B cell (primary cell): ENCODE measurements at regions not wholly inside any gene's neighbourhood (a gene's known extent, or its start where the extent isn't known, plus 50 kb on each side); places are given as distances from the start of the nearest gene placed in this dataset.

ENCODE experiments used
- ATAC-seq: fragments of 200-7000 bp; cut with Tn5 transposase; one replicate; pipeline ENCODE4 v1.10.0; 2021; ENCODE audit warnings: low read depth, mild to moderate bottlenecking, moderate number of reproducible peaks, moderate library complexity
- CTCF ChIA-PET: fragments of 350-600 bp; sonication (Branson Sonifier 250); formaldehyde crosslinking; loops from one replicate; lab custom pipeline; 2021; ENCODE audit warnings: antibody characterized with exemption, inconsistent platforms; lab: Charles Lee
- POLR2A ChIA-PET: fragments of 350-600 bp; sonication (Branson Sonifier 250); formaldehyde crosslinking; loops from one replicate; lab custom pipeline; 2021; ENCODE audit warnings: antibody characterized with exemption; lab: Charles Lee
- DNase-seq: peaks from one replicate; pipeline ENCODE4 v3.0.0; 2013
- H2AFZ ChIP-seq: 2 replicates; pipeline ENCODE4 v1.6.1; 2012; ENCODE audit warnings: mild to moderate bottlenecking, low read depth, low read length; ENCODE audit not compliant: insufficient read depth, poor library complexity, severe bottlenecking
- H3K27ac ChIP-seq, 2 donors: 1 replicate in 1 of 2; 2 replicates in 1 of 2; pipeline ENCODE4 v1.5.1; 2012 to 2013; ENCODE audit warnings: low read length in 2 of 2, mild to moderate bottlenecking in 2 of 2, moderate library complexity in 1 of 2
- H3K27me3 ChIP-seq, 4 experiments: fragments of 200-600 bp in 1 of 4; sonication (generic) in 1 of 4; replicated peaks in 1 of 4; 1 replicate in 2 of 4; 2 replicates in 2 of 4; pipeline versions ENCODE4 v1.6.1 to v1.7.0; 2013 to 2016; ENCODE audit warnings: low read length in 3 of 4, mild to moderate bottlenecking in 2 of 4, mixed read lengths in 1 of 4, moderate library complexity in 1 of 4; ENCODE audit not compliant: insufficient read depth in 4 of 4, control insufficient read depth in 3 of 4; ENCODE audit errors: control extremely low read depth in 1 of 4
- H3K36me3 ChIP-seq, 2 experiments: replicated peaks in 1 of 2; 1 replicate in 1 of 2; 2 replicates in 1 of 2; pipeline versions ENCODE4 v1.6.1 to v1.7.1; 2013; ENCODE audit warnings: low read length in 1 of 2; ENCODE audit not compliant: insufficient read depth in 2 of 2, control insufficient read depth in 1 of 2; ENCODE audit errors: control extremely low read depth in 1 of 2, extremely low read depth in 1 of 2
- H3K4me1 ChIP-seq, 2 donors: fragments of 200-600 bp in 1 of 2; sonication (generic) in 1 of 2; 1 replicate in 1 of 2; 2 replicates in 1 of 2; pipeline versions ENCODE4 v1.5.1 to v1.6.1; 2013 to 2017; ENCODE audit warnings: low read length in 2 of 2; ENCODE audit not compliant: control insufficient read depth in 2 of 2, insufficient read depth in 2 of 2
- H3K4me2 ChIP-seq: replicated peaks from 2 replicates; pipeline ENCODE3; 2012; ENCODE audit warnings: mild to moderate bottlenecking, low read depth, low read length; ENCODE audit not compliant: poor library complexity, severe bottlenecking
- H3K4me3 ChIP-seq, 5 experiments: fragments of 200-600 bp in 1 of 5; sonication (generic) in 1 of 5; 1 replicate in 3 of 5; 2 replicates in 2 of 5; pipeline versions ENCODE4 v1.5.1 to v1.7.0; 2011 to 2016; ENCODE audit warnings: low read length in 4 of 5, mild to moderate bottlenecking in 4 of 5, low read depth in 2 of 5, control low read depth in 1 of 5, moderate library complexity in 1 of 5; ENCODE audit not compliant: insufficient read depth in 1 of 5; ENCODE audit errors: control extremely low read depth in 1 of 5, extremely low read depth in 1 of 5
- H3K79me2 ChIP-seq: fragments of 200-600 bp; sonication (generic); one replicate; pipeline ENCODE4 v1.6.0; 2016; ENCODE audit warnings: low read length; ENCODE audit not compliant: control insufficient read depth, insufficient read depth
- H3K9ac ChIP-seq: fragments of 200-600 bp; sonication (generic); 2 replicates; pipeline ENCODE4 v1.6.1; 2017; ENCODE audit warnings: mild to moderate bottlenecking, low read length, moderate library complexity
- H3K9me3 ChIP-seq, 3 donors: one replicate each; pipeline versions ENCODE4 v1.6.1 to v1.7.1; 2013; ENCODE audit warnings: low read length in 2 of 3; ENCODE audit not compliant: control insufficient read depth in 2 of 3, insufficient read depth in 1 of 3; ENCODE audit errors: control extremely low read depth in 1 of 3
- H4K20me1 ChIP-seq: 2 replicates; pipeline ENCODE4 v1.6.0; 2012; ENCODE audit warnings: mild to moderate bottlenecking, low read length; ENCODE audit not compliant: insufficient read depth, control insufficient read depth, poor library complexity, severe bottlenecking
- H3K27ac Mint-ChIP-seq: one replicate; pipeline ENCODE4 v1.8.0; 2021; ENCODE audit warnings: mixed read lengths
- H3K27me3 Mint-ChIP-seq: one replicate; pipeline ENCODE4 v1.8.0; 2021; ENCODE audit warnings: mixed read lengths
- H3K4me1 Mint-ChIP-seq: one replicate; pipeline ENCODE4 v1.8.0; 2021; ENCODE audit warnings: mixed read lengths
- H3K4me3 Mint-ChIP-seq: one replicate; pipeline ENCODE4 v1.8.0; 2021; ENCODE audit warnings: mixed read lengths
- H3K9me3 Mint-ChIP-seq: one replicate; pipeline ENCODE4 v1.8.0; 2022; ENCODE audit warnings: mixed read lengths; ENCODE audit not compliant: insufficient read depth
- CTCF ChIP-seq: fragments of 200-600 bp; IDR thresholded peaks from one replicate; pipeline ENCODE4 v1.8.0; 2022; ENCODE audit warnings: antibody characterized with exemption, mild to moderate bottlenecking
- EZH2 ChIP-seq: IDR thresholded peaks from 2 replicates; pipeline ENCODE4 v1.6.1; 2012; ENCODE audit warnings: borderline replicate concordance, low read depth, mild to moderate bottlenecking, moderate library complexity, low read length; ENCODE audit not compliant: insufficient read depth, poor library complexity, severe bottlenecking
- WGBS: methylation state at CpG from one replicate; pipeline ENCODE4 v1.1.5; 2013; ENCODE audit warnings: missing lambda C conversion rate; ENCODE audit not compliant: insufficient coverage; 5-methylcytosine and 5-hydroxymethylcytosine counted together
- intact Hi-C: fragments of 100-400 bp; cut with micrococcal nuclease; formaldehyde crosslinking; loops from one replicate; pipeline ENCODE4 v1.10.0; 2022

GRCh38 chr2:56613254-56613653 lies 429.5 kb downstream of the CCDC85A start:
- H3K36me3 ChIP-seq: no peaks in the 10 kb centered on the region
- no peaks in the 10 kb centered on the region for H3K27me3 ChIP-seq
- H3K79me2 ChIP-seq: no peaks in the 10 kb centered on the region
- H3K9ac ChIP-seq: no peak overlapping the region
- no peak overlapping the region for H2AFZ ChIP-seq
- no peak overlapping the region for H3K4me2 ChIP-seq
- no peak overlapping the region for H3K4me3 Mint-ChIP-seq
- ATAC-seq: no peak
- H3K27me3 Mint-ChIP-seq: no peaks in the 10 kb centered on the region
- ChIA-PET POLR2A (no interaction called here), CTCF (no interaction called here)
- no peaks in the 10 kb centered on the region for H3K9me3 Mint-ChIP-seq
- WGBS: no CpG with 5 or more reads among the region's 1 CpG
- no peak overlapping the region for H3K4me3 ChIP-seq
- intact Hi-C loops: no loop called here
- DNase-seq: no peak
- H3K4me1 Mint-ChIP-seq: no peaks in the 10 kb centered on the region
- H3K9me3 ChIP-seq: no peaks in the 10 kb centered on the region
- H3K27ac ChIP-seq: no peak overlapping the region
- no peaks in the 10 kb centered on the region for H4K20me1 ChIP-seq
- no peaks in the 10 kb centered on the region for H3K4me1 ChIP-seq
- no peak overlapping the region for H3K27ac Mint-ChIP-seq
- TF ChIP-seq CTCF (no peak), EZH2 (no peak)

- POLR2A ChIA-PET: no interaction called here
- intact Hi-C loops: no loop called here
- Histone ChIP-seq H3K4me1 (no peaks in the 10 kb centered on the region), H3K27ac (no peak overlapping the region), H3K4me2 (no peak overlapping the region), H3K9me3 (no peaks in the 10 kb centered on the region), H2AFZ (no peak overlapping the region), H3K79me2 (no peaks in the 10 kb centered on the region), H3K4me3 (no peak overlapping the region), H4K20me1 (no peaks in the 10 kb centered on the region), H3K36me3 (no peaks in the 10 kb centered on the region), H3K27me3 (no peaks in the 10 kb centered on the region), H3K9ac (no peak overlapping the region)
- Mint-ChIP-seq H3K9me3 (no peaks in the 10 kb centered on the region), H3K27ac (no peak overlapping the region), H3K27me3 (no peaks in the 10 kb centered on the region), H3K4me3 (no peak overlapping the region), H3K4me1 (no peaks in the 10 kb centered on the region)
- TF ChIP-seq CTCF (no peak), EZH2 (no peak)
- WGBS: no CpG with 5 or more reads among the region's 1 CpG
- CTCF ChIA-PET: no interaction called here
- DNase-seq (no peak), ATAC-seq (no peak)
Measured at GRCh38 chr2:56613920-56614319, 430.1 kb downstream of the CCDC85A start.
